T-helper 1 cell treated with Interleukin-12 subunit alpha and Interleukin-12 subunit beta and Interleukin-4 antibody, amounts not matched to agents 30 μg/mL and 1 μg/mL, for 36 hours (primary cell): ENCODE measurements at regions not wholly inside any gene's neighbourhood (a gene's known extent, or its start where the extent isn't known, plus 50 kb on each side); places are given as distances from the start of the nearest gene placed in this dataset.

Experiments
- H3K27ac Mint-ChIP-seq: one replicate; pipeline ENCODE4 v1.8.0; 2021; ENCODE audit warnings: mild to moderate bottlenecking, mixed read lengths
- H3K27me3 Mint-ChIP-seq: one replicate; pipeline ENCODE4 v1.8.0; 2021; ENCODE audit warnings: low read depth, mixed read lengths
- H3K36me3 Mint-ChIP-seq: one replicate; pipeline ENCODE4 v1.8.0; 2021; ENCODE audit warnings: low read depth, mixed read lengths
- H3K4me1 Mint-ChIP-seq: one replicate; pipeline ENCODE4 v1.8.0; 2021; ENCODE audit warnings: low read depth, mixed read lengths
- H3K4me3 Mint-ChIP-seq: one replicate; pipeline ENCODE4 v1.8.0; 2021; ENCODE audit warnings: mild to moderate bottlenecking, moderate library complexity, mixed read lengths
- H3K9me3 Mint-ChIP-seq: one replicate; pipeline ENCODE4 v1.8.0; 2021; ENCODE audit warnings: mixed read lengths

GRCh38 chr12:69107541-69107940, 131.8 kb upstream of the CPSF6 start:
- H3K9me3 Mint-ChIP-seq = no peaks in the 10 kb centered on the region
- H3K4me3 Mint-ChIP-seq = no peak overlapping the region
- H3K27me3 Mint-ChIP-seq = no peaks in the 10 kb centered on the region
- H3K27ac Mint-ChIP-seq = no peak overlapping the region
- H3K36me3 Mint-ChIP-seq = no peaks in the 10 kb centered on the region
- no peaks in the 10 kb centered on the region for H3K4me1 Mint-ChIP-seq

GRCh38 chr12:69108037-69108436, 131.3 kb upstream of the CPSF6 start:
- no peaks in the 10 kb centered on the region for H3K9me3 Mint-ChIP-seq
- H3K4me3 Mint-ChIP-seq = no peak overlapping the region
- H3K27ac Mint-ChIP-seq = no peak overlapping the region
- H3K27me3 Mint-ChIP-seq = no peaks in the 10 kb centered on the region
- no peaks in the 10 kb centered on the region for H3K36me3 Mint-ChIP-seq
- H3K4me1 Mint-ChIP-seq = no peaks in the 10 kb centered on the region

- Mint-ChIP-seq H3K36me3 (no peaks in the 10 kb centered on the region), H3K27me3 (no peaks in the 10 kb centered on the region), H3K27ac (no peak overlapping the region)
Measured at GRCh38 chr12:69112616-69113015, 126.8 kb upstream of the CPSF6 start.

GRCh38 chr12:69115099-69115498, 124.3 kb upstream of the CPSF6 start:
- H3K27ac Mint-ChIP-seq = no peak overlapping the region
- H3K4me3 Mint-ChIP-seq = no peak overlapping the region
- H3K4me1 Mint-ChIP-seq = no peaks in the 10 kb centered on the region
- no peaks in the 10 kb centered on the region for H3K27me3 Mint-ChIP-seq
- H3K9me3 Mint-ChIP-seq = no peaks in the 10 kb centered on the region
- no peaks in the 10 kb centered on the region for H3K36me3 Mint-ChIP-seq

More at GRCh38 chr12:69112616-69113015, 126.8 kb upstream of the CPSF6 start:
- H3K4me3 Mint-ChIP-seq = no peak overlapping the region
- H3K4me1 Mint-ChIP-seq = no peaks in the 10 kb centered on the region
- H3K9me3 Mint-ChIP-seq = no peaks in the 10 kb centered on the region

GRCh38 chr12:69115951-69116350, 123.4 kb upstream of the CPSF6 start:
- H3K9me3 Mint-ChIP-seq = no peaks in the 10 kb centered on the region
- no peak overlapping the region for H3K27ac Mint-ChIP-seq
- no peaks in the 10 kb centered on the region for H3K36me3 Mint-ChIP-seq
- no peaks in the 10 kb centered on the region for H3K27me3 Mint-ChIP-seq
- no peaks in the 10 kb centered on the region for H3K4me1 Mint-ChIP-seq
- H3K4me3 Mint-ChIP-seq = no peak overlapping the region

- H3K27ac Mint-ChIP-seq = no peak overlapping the region
- no peaks in the 10 kb centered on the region for H3K9me3 Mint-ChIP-seq
- no peaks in the 10 kb centered on the region for H3K27me3 Mint-ChIP-seq
- H3K4me3 Mint-ChIP-seq = no peak overlapping the region
- no peaks in the 10 kb centered on the region for H3K4me1 Mint-ChIP-seq
- H3K36me3 Mint-ChIP-seq = no peaks in the 10 kb centered on the region
Measured at GRCh38 chr12:69117566-69118266, 121.7 kb upstream of the CPSF6 start.

GRCh38 chr12:69118516-69118915, 120.9 kb upstream of the CPSF6 start:
- Mint-ChIP-seq H3K27ac (no peak overlapping the region), H3K4me1 (no peaks in the 10 kb centered on the region), H3K27me3 (peaks cover 4% of the 10 kb centered on the region), H3K4me3 (no peak overlapping the region), H3K9me3 (no peaks in the 10 kb centered on the region), H3K36me3 (no peaks in the 10 kb centered on the region)

- Mint-ChIP-seq H3K36me3 (no peaks in the 10 kb centered on the region), H3K27me3 (peaks cover 4% of the 10 kb centered on the region), H3K4me1 (no peaks in the 10 kb centered on the region), H3K4me3 (no peak overlapping the region), H3K9me3 (no peaks in the 10 kb centered on the region), H3K27ac (no peak overlapping the region)
Measured at GRCh38 chr12:69119770-69120169, 119.6 kb upstream of the CPSF6 start.

GRCh38 chr12:69120354-69120753, 119.0 kb upstream of the CPSF6 start:
- H3K9me3 Mint-ChIP-seq = no peaks in the 10 kb centered on the region
- no peaks in the 10 kb centered on the region for H3K4me1 Mint-ChIP-seq
- H3K36me3 Mint-ChIP-seq = no peaks in the 10 kb centered on the region
- H3K27me3 Mint-ChIP-seq = peaks cover 4% of the 10 kb centered on the region
- H3K27ac Mint-ChIP-seq = no peak overlapping the region
- no peak overlapping the region for H3K4me3 Mint-ChIP-seq

- peaks cover 8% of the 10 kb centered on the region for H3K27me3 Mint-ChIP-seq
- no peak overlapping the region for H3K4me3 Mint-ChIP-seq
- no peaks in the 10 kb centered on the region for H3K4me1 Mint-ChIP-seq
- no peaks in the 10 kb centered on the region for H3K9me3 Mint-ChIP-seq
- H3K27ac Mint-ChIP-seq = no peak overlapping the region
- H3K36me3 Mint-ChIP-seq = no peaks in the 10 kb centered on the region
Measured at GRCh38 chr12:69123311-69123710, 116.1 kb upstream of the CPSF6 start.

- H3K9me3 Mint-ChIP-seq = no peaks in the 10 kb centered on the region
- H3K4me1 Mint-ChIP-seq = no peaks in the 10 kb centered on the region
- no peak overlapping the region for H3K27ac Mint-ChIP-seq
- peaks cover 8% of the 10 kb centered on the region for H3K27me3 Mint-ChIP-seq
- no peaks in the 10 kb centered on the region for H3K36me3 Mint-ChIP-seq
- no peak overlapping the region for H3K4me3 Mint-ChIP-seq
Measured at GRCh38 chr12:69123919-69124638, 115.3 kb upstream of the CPSF6 start.

GRCh38 chr12:69129017-69129416, 110.4 kb upstream of the CPSF6 start:
- no peaks in the 10 kb centered on the region for H3K36me3 Mint-ChIP-seq
- no peaks in the 10 kb centered on the region for H3K9me3 Mint-ChIP-seq
- H3K27me3 Mint-ChIP-seq = peaks cover 14% of the 10 kb centered on the region
- H3K27ac Mint-ChIP-seq = no peak overlapping the region
- H3K4me1 Mint-ChIP-seq = no peaks in the 10 kb centered on the region
- H3K4me3 Mint-ChIP-seq = no peak overlapping the region

GRCh38 chr12:69129564-69129963, 109.8 kb upstream of the CPSF6 start:
- no peak overlapping the region for H3K4me3 Mint-ChIP-seq
- H3K9me3 Mint-ChIP-seq = peaks cover 3% of the 10 kb centered on the region
- H3K36me3 Mint-ChIP-seq = no peaks in the 10 kb centered on the region
- no peak overlapping the region for H3K27ac Mint-ChIP-seq
- no peaks in the 10 kb centered on the region for H3K4me1 Mint-ChIP-seq
- H3K27me3 Mint-ChIP-seq = peaks cover 14% of the 10 kb centered on the region

GRCh38 chr12:69130064-69130463, 109.3 kb upstream of the CPSF6 start:
- H3K27ac Mint-ChIP-seq = no peak overlapping the region
- peaks cover 3% of the 10 kb centered on the region for H3K9me3 Mint-ChIP-seq
- no peaks in the 10 kb centered on the region for H3K4me1 Mint-ChIP-seq
- peaks cover 14% of the 10 kb centered on the region for H3K27me3 Mint-ChIP-seq
- no peak overlapping the region for H3K4me3 Mint-ChIP-seq
- H3K36me3 Mint-ChIP-seq = no peaks in the 10 kb centered on the region

GRCh38 chr12:69131077-69131476, 108.3 kb upstream of the CPSF6 start:
- Mint-ChIP-seq H3K27me3 (peaks cover 14% of the 10 kb centered on the region), H3K4me1 (no peaks in the 10 kb centered on the region), H3K36me3 (no peaks in the 10 kb centered on the region), H3K9me3 (peaks cover 3% of the 10 kb centered on the region), H3K4me3 (no peak overlapping the region), H3K27ac (no peak overlapping the region)
